ENCODE measurements at regions not wholly inside any gene's neighbourhood (a gene's known extent, or its start where the extent isn't known, plus 50 kb on each side); places are given as distances from the start of the nearest gene placed in this dataset.

DNA sequence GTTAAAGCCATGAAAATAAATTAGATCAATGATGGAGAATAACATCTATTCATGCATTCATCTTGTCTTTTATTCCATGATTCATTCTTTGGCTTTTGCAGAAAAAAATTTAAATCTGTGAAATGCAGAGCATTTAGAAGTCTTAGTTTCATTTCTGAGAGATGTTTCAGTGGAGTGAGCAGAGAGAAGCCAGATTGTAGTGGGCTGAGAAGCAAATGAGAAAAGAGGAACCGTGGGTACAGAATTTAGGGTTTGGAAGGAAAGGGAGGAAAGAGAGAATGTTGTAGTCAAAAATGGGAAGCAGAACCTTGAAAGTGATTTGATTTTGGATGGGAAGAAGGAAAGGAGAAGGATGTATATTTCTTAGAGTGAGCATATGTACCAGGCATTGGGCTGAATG is 260.3 kb upstream of the MAN1A1 start:
- ATAC-seq (no peak), FAIRE-seq (no peak), DNase-seq (ENCODE audit: low spot score) (no peak)
- no peaks in the 10 kb centered on the region for H3K9me3 ChIP-seq (ENCODE audit: low read length)
- H2AFZ ChIP-seq (ENCODE audit: low read length) = no peak overlapping the region
- WGBS (ENCODE audit: low lambda C conversion rate) = 0% methylated on average over 1 of the region's 1 CpG
- no peak overlapping the region for H3K4me3 ChIP-seq (replicated peaks in 1 of 3; ENCODE audit: insufficient read depth in 1 of 3, low read depth in 2 of 3, low read length in 3 of 3)
- ChIA-PET CTCF (ENCODE audit: low intra/inter-chr PET ratio, low total read pairs) (no interaction called here), POLR2A (no interaction called here)
- H3K9ac ChIP-seq (ENCODE audit: insufficient read depth, low read depth, low read length) = no peak overlapping the region
- H4K20me1 ChIP-seq (ENCODE audit: insufficient read depth, low read length) = no peaks in the 10 kb centered on the region
- in situ Hi-C loops (cut with HindIII; ENCODE audit: extremely low pct_ligation_motif_present, low pct_unique_long_range_greater_than_20kb) = no loop called here
- H3K36me3 ChIP-seq (replicated peaks in 1 of 2; ENCODE audit: control insufficient read depth in 1 of 2, insufficient read depth in 2 of 2, low read length in 2 of 2) = no peaks in the 10 kb centered on the region
- H3K79me2 ChIP-seq (ENCODE audit: insufficient read depth, low read length) = no peaks in the 10 kb centered on the region
- H3K27me3 ChIP-seq (ENCODE audit: control insufficient read depth in 1 of 2, insufficient read depth in 2 of 2, low read length in 2 of 2) = no peaks in the 10 kb centered on the region
- intact Hi-C loops (cut with micrococcal nuclease; ENCODE audit: unreplicated experiment) = no loop called here
- BruUV-seq (replicated peaks) = no TSS peak
- no peak overlapping the region for H3K4me2 ChIP-seq (ENCODE audit: low read depth, low read length)
- H3K4me1 ChIP-seq (ENCODE audit: insufficient read depth, low read length) = no peaks in the 10 kb centered on the region
- no peak overlapping the region for H3K27ac ChIP-seq (ENCODE audit: extremely low read length, insufficient read depth, low read length)
- TF ChIP-seq HOXA3 (CRISPR knock-in tag; IDR thresholded peaks at IDR 0.05) (no peak), ONECUT2 (CRISPR knock-in tag; IDR thresholded peaks at IDR 0.05) (no peak), ZBTB33 (CRISPR knock-in tag; IDR thresholded peaks at IDR 0.05) (no peak), ZNF547 (CRISPR knock-in tag; IDR thresholded peaks at IDR 0.05) (no peak), HNRNPK (IDR thresholded peaks at IDR 0.05; ENCODE audit: low read depth, low read length, poor library complexity, severe bottlenecking) (no peak), ZNF788 (CRISPR knock-in tag; IDR thresholded peaks at IDR 0.05; ENCODE audit: borderline replicate concordance) (no peak), THAP11 (CRISPR knock-in tag; IDR thresholded peaks at IDR 0.05) (no peak), ZIK1 (CRISPR knock-in tag; IDR thresholded peaks at IDR 0.05; ENCODE audit: borderline replicate concordance, low read depth) (no peak), NR2C2 (CRISPR knock-in tag; IDR thresholded peaks at IDR 0.05; ENCODE audit: borderline replicate concordance) (no peak), PRDM10 (CRISPR knock-in tag; IDR thresholded peaks at IDR 0.05; ENCODE audit: low read depth) (no peak), MED13 (CRISPR knock-in tag; IDR thresholded peaks at IDR 0.05) (no peak), CENPX (CRISPR knock-in tag; IDR thresholded peaks at IDR 0.05) (no peak), MATR3 (CRISPR knock-in tag; IDR thresholded peaks at IDR 0.05) (no peak)
